Esophagus squamous epithelium (tissue), 5 donors: ENCODE measurements at regions not wholly inside any gene's neighbourhood (a gene's known extent, or its start where the extent isn't known, plus 50 kb on each side); places are given as distances from the start of the nearest gene placed in this dataset.

ENCODE experiments used
- DNase-seq: peaks from one replicate; lab custom pipeline; 2025; lab: John Stamatoyannopoulos, UW
- H3K27ac ChIP-seq, 4 donors: fragments of 200-600 bp; sonication (generic); one replicate each; pipeline ENCODE4 v1.5.1; 2016 to 2019; ENCODE audit warnings: mild to moderate bottlenecking in 1 of 4
- H3K27me3 ChIP-seq, 4 donors: fragments of 200-600 bp; sonication (generic); 1 replicate in 3 of 4; 2 replicates in 1 of 4; pipeline versions ENCODE4 v1.5.1 to v1.6.0; 2017 to 2021; ENCODE audit warnings: antibody characterized with exemption in 1 of 4
- H3K36me3 ChIP-seq, 3 donors: fragments of 200-600 bp; sonication (generic); one replicate each; pipeline ENCODE4 v1.5.1; 2016 to 2019
- H3K4me1 ChIP-seq, 3 donors: fragments of 200-600 bp; sonication (generic); one replicate each; pipeline ENCODE4 v1.5.1; 2017 to 2019
- H3K4me3 ChIP-seq, 4 donors: fragments of 200-600 bp; sonication (generic); 1 replicate in 3 of 4; 2 replicates in 1 of 4; pipeline ENCODE4 v1.5.1; 2016 to 2019; ENCODE audit warnings: mild to moderate bottlenecking in 2 of 4, moderate library complexity in 1 of 4
- H3K9me3 ChIP-seq, 3 donors: fragments of 200-600 bp; sonication (generic); one replicate each; pipeline ENCODE4 v1.5.1; 2016 to 2019
- CTCF ChIP-seq, 6 experiments: fragments of 450-650 bp in 4 of 6; fragments of 200-600 bp in 2 of 6; sonication (generic) in 2 of 6; IDR thresholded peaks; one replicate each; pipeline ENCODE4 v1.5.1; 2016 to 2019; ENCODE audit warnings: antibody characterized with exemption in 6 of 6, mild to moderate bottlenecking in 4 of 6, moderate library complexity in 4 of 6
- POLR2A ChIP-seq, 4 donors: fragments of 450-650 bp; IDR thresholded peaks; one replicate each; pipeline ENCODE4 v1.6.1; 2017; ENCODE audit warnings: antibody characterized with exemption in 4 of 4, mild to moderate bottlenecking in 4 of 4, moderate library complexity in 3 of 4
- WGBS, 2 donors: methylation state at CpG; one replicate each; pipeline ENCODE4 v1.1.5; 2018; 5-methylcytosine and 5-hydroxymethylcytosine counted together
- intact Hi-C: fragments of 100-400 bp; cut with DNase I; formaldehyde crosslinking; loops from one replicate; pipeline ENCODE4 v1.15.0; 2022
- donor health status: DM: yes; HTN: yes; CAD: no.

GRCh38 chr1:195756109-195756508, 852.1 kb downstream of the KCNT2 start:
- no peak for DNase-seq
- Histone ChIP-seq H3K4me3 (no peak overlapping the region), H3K36me3 (no peaks in the 10 kb centered on the region), H3K27ac (no peak overlapping the region), H3K9me3 (no peaks in the 10 kb centered on the region), H3K4me1 (no peaks in the 10 kb centered on the region), H3K27me3 (no peaks in the 10 kb centered on the region)
- intact Hi-C loops, result no loop called here
- TF ChIP-seq POLR2A (IDR thresholded peaks at IDR 0.05), result no peak

GRCh38 chr1:195754874-195755273, 853.4 kb downstream of the KCNT2 start:
- TF ChIP-seq CTCF (IDR thresholded peaks at IDR 0.05) (no peak), POLR2A (IDR thresholded peaks at IDR 0.05) (no peak)
- no peaks in the 10 kb centered on the region for H3K9me3 ChIP-seq
- H3K27ac ChIP-seq, result no peak overlapping the region
- no peak overlapping the region for H3K4me3 ChIP-seq
- WGBS, 2 donors, result 20 to 60% methylated on average over 1 of the region's 1 CpG
- H3K4me1 ChIP-seq, result no peaks in the 10 kb centered on the region
- no peaks in the 10 kb centered on the region for H3K27me3 ChIP-seq
- DNase-seq, result no peak
- intact Hi-C loops, result no loop called here
- no peaks in the 10 kb centered on the region for H3K36me3 ChIP-seq

GRCh38 chr1:195754303-195754702, 853.9 kb downstream of the KCNT2 start:
- DNase-seq, result no peak
- no peak overlapping the region for H3K27ac ChIP-seq
- intact Hi-C loops, result no loop called here
- no peak for TF ChIP-seq POLR2A (IDR thresholded peaks at IDR 0.05)
- TF ChIP-seq CTCF (IDR thresholded peaks at IDR 0.05), result no peak
- 63 to 65% methylated on average over 4 of the region's 4 CpGs for WGBS, 2 donors
- no peaks in the 10 kb centered on the region for H3K4me1 ChIP-seq
- no peaks in the 10 kb centered on the region for H3K36me3 ChIP-seq
- H3K4me3 ChIP-seq, result no peak overlapping the region
- H3K9me3 ChIP-seq, result no peaks in the 10 kb centered on the region
- no peaks in the 10 kb centered on the region for H3K27me3 ChIP-seq

GRCh38 chr1:195748969-195749368, 859.3 kb downstream of the KCNT2 start:
- H3K9me3 ChIP-seq, result no peaks in the 10 kb centered on the region
- intact Hi-C loops, result no loop called here
- H3K27me3 ChIP-seq, result no peaks in the 10 kb centered on the region
- DNase-seq, result no peak
- 32 to 34% methylated on average over 1 of the region's 1 CpG for WGBS, 2 donors
- TF ChIP-seq CTCF (IDR thresholded peaks at IDR 0.05), result no peak
- no peak for TF ChIP-seq POLR2A (IDR thresholded peaks at IDR 0.05)
- peaks cover 0 to 7% (median 0%) of the 10 kb centered on the region in 3 donors for H3K4me1 ChIP-seq
- no peak overlapping the region for H3K4me3 ChIP-seq
- no peak overlapping the region for H3K27ac ChIP-seq
- no peaks in the 10 kb centered on the region for H3K36me3 ChIP-seq

- DNase-seq, result no peak
- H3K27me3 ChIP-seq, result no peaks in the 10 kb centered on the region
- peaks cover 0 to 7% (median 0%) of the 10 kb centered on the region in 3 donors for H3K4me1 ChIP-seq
- intact Hi-C loops, result no loop called here
- no peak overlapping the region for H3K27ac ChIP-seq
- H3K9me3 ChIP-seq, result no peaks in the 10 kb centered on the region
- no peak for TF ChIP-seq POLR2A (IDR thresholded peaks at IDR 0.05)
- TF ChIP-seq CTCF (IDR thresholded peaks at IDR 0.05), result no peak
- no peaks in the 10 kb centered on the region for H3K36me3 ChIP-seq
- WGBS, 2 donors, result 27 to 29% methylated on average over 1 of the region's 1 CpG
- no peak overlapping the region for H3K4me3 ChIP-seq
Measured at GRCh38 chr1:195745189-195746010, 862.8 kb downstream of the KCNT2 start.
